Activated CD8-positive, alpha-beta T cell treated with anti-CD3 and anti-CD28 coated beads for 36 hours (primary cell): ENCODE measurements at regions not wholly inside any gene's neighbourhood (a gene's known extent, or its start where the extent isn't known, plus 50 kb on each side); places are given as distances from the start of the nearest gene placed in this dataset.

Experiments used
- ATAC-seq: fragments of 200-7000 bp; cut with Tn5 transposase; one replicate; pipeline ENCODE4 v1.10.0; 2021; ENCODE audit warnings: mild to moderate bottlenecking, moderate library complexity
- CTCF ChIA-PET: fragments of 350-600 bp; sonication (Branson Sonifier 250); formaldehyde crosslinking; loops from one replicate; lab custom pipeline; 2021; ENCODE audit warnings: antibody characterized with exemption; lab: Charles Lee
- POLR2A ChIA-PET: fragments of 350-600 bp; sonication (Branson Sonifier 250); formaldehyde crosslinking; loops from one replicate; lab custom pipeline; 2021; ENCODE audit warnings: antibody characterized with exemption; lab: Charles Lee
- DNase-seq: peaks from one replicate; pipeline ENCODE4 v3.0.0-alpha.2; 2020
- H3K27ac Mint-ChIP-seq: one replicate; pipeline ENCODE4 v1.8.0; 2021; ENCODE audit warnings: mild to moderate bottlenecking, mixed read lengths
- H3K27me3 Mint-ChIP-seq: one replicate; pipeline ENCODE4 v1.8.0; 2021; ENCODE audit warnings: mixed read lengths
- H3K36me3 Mint-ChIP-seq: one replicate; pipeline ENCODE4 v1.8.0; 2021; ENCODE audit warnings: low read depth, mixed read lengths
- H3K4me1 Mint-ChIP-seq: one replicate; pipeline ENCODE4 v1.8.0; 2021; ENCODE audit warnings: low read depth, mixed read lengths
- H3K4me3 Mint-ChIP-seq: one replicate; pipeline ENCODE4 v1.8.0; 2021; ENCODE audit warnings: mild to moderate bottlenecking, moderate library complexity, mixed read lengths
- H3K9me3 Mint-ChIP-seq: one replicate; pipeline ENCODE4 v1.8.0; 2021; ENCODE audit warnings: mixed read lengths
- intact Hi-C: fragments of 100-400 bp; cut with micrococcal nuclease; formaldehyde crosslinking; loops from one replicate; pipeline ENCODE4 v1.10.0; 2022
- TF ChIP-seq, protein P1 (sequence below): fragments of 200-600 bp; IDR thresholded peaks from one replicate; pipeline ENCODE4 v1.8.0; 2022; ENCODE audit warnings: antibody characterized with exemption, mild to moderate bottlenecking

DNA sequence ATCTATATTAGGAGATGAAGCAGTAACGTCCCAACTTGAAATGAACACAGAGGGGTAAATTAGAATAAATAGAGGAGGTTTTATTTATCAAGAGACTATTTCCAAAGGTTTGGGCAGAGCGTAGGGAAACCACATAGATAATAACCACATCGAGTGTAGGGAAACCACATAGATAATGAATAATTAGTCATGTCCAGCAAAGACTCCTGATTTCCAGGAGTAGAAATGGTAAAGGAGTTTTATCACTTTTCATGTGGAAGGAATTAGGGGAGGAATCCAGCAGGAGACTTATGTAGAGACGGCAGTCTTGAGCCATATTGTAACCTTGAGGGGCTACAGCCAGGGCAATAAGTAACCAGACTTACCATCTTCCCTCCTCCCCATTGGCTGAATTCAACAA is 136.3 kb upstream of the CSNK1A1L start:
- intact Hi-C loops: no loop called here
- TF ChIP-seq, protein P1, sequence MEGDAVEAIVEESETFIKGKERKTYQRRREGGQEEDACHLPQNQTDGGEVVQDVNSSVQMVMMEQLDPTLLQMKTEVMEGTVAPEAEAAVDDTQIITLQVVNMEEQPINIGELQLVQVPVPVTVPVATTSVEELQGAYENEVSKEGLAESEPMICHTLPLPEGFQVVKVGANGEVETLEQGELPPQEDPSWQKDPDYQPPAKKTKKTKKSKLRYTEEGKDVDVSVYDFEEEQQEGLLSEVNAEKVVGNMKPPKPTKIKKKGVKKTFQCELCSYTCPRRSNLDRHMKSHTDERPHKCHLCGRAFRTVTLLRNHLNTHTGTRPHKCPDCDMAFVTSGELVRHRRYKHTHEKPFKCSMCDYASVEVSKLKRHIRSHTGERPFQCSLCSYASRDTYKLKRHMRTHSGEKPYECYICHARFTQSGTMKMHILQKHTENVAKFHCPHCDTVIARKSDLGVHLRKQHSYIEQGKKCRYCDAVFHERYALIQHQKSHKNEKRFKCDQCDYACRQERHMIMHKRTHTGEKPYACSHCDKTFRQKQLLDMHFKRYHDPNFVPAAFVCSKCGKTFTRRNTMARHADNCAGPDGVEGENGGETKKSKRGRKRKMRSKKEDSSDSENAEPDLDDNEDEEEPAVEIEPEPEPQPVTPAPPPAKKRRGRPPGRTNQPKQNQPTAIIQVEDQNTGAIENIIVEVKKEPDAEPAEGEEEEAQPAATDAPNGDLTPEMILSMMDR: no peak
- Mint-ChIP-seq H3K27ac (no peak overlapping the region), H3K9me3 (peaks cover 6% of the 10 kb centered on the region), H3K27me3 (no peaks in the 10 kb centered on the region), H3K36me3 (no peaks in the 10 kb centered on the region), H3K4me3 (no peak overlapping the region), H3K4me1 (no peaks in the 10 kb centered on the region)
- CTCF ChIA-PET: no interaction called here
- ATAC-seq (no peak), DNase-seq (no peak)
- POLR2A ChIA-PET: no interaction called here

DNA sequence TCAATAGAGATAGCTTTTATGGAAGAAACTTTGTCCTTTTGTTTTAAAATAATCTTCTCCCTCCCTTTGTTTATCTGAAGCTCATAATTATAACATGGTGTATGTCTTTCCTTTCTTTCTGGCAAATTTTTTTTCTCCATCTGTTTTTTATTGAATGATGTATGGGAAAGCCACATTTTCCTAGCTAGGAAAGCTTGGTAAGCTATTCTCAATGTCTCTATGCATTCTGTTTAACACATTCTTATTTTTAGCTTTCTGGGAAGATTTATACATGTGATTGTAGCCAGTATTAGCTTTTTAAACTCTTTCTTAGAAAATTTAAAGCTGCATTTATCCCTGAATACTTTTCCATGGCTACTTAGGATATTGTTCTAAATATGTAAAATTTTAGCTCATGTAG is 124.9 kb upstream of the CSNK1A1L start:
- intact Hi-C loops: no loop called here
- no peaks in the 10 kb centered on the region for H3K4me1 Mint-ChIP-seq
- H3K4me3 Mint-ChIP-seq: no peak overlapping the region
- H3K36me3 Mint-ChIP-seq: no peaks in the 10 kb centered on the region
- ChIA-PET POLR2A (no interaction called here), CTCF (interaction anchor here (1.2 kb wide), 1 partner anchor 9 kb away, joined by 3 read pairs; no protein-coding TSS in a partner anchor)
- H3K27ac Mint-ChIP-seq: no peak overlapping the region
- no peak for ATAC-seq
- no peak for DNase-seq
- H3K27me3 Mint-ChIP-seq: no peaks in the 10 kb centered on the region
- peaks cover 8% of the 10 kb centered on the region for H3K9me3 Mint-ChIP-seq
- TF ChIP-seq, protein P1: no peak

DNA sequence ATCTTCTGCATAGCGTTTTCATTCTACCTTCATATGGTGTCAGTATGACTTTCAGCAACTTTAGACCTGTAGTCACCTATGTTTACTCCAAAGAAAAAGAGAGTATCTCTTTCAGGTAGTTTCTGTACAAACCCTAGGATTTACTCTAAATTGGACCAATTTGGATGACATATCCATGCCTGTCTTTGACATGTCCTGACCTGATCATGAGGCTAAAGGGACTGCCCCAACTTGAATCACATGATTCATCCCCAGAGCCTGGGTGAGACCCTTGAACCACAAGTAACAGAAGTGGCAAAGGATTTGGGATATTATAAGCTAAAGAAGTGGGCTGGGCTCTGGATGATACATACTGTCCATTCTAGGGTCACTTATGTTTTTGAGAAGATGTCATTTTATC is 124.5 kb upstream of the CSNK1A1L start:
- DNase-seq: no peak
- Mint-ChIP-seq H3K4me1 (no peaks in the 10 kb centered on the region), H3K27ac (no peak overlapping the region), H3K9me3 (peaks cover 8% of the 10 kb centered on the region), H3K27me3 (no peaks in the 10 kb centered on the region), H3K4me3 (no peak overlapping the region), H3K36me3 (no peaks in the 10 kb centered on the region)
- TF ChIP-seq, protein P1: no peak
- POLR2A ChIA-PET: no interaction called here
- no peak for ATAC-seq
- intact Hi-C loops: no loop called here
- CTCF ChIA-PET: interaction anchor here (1.2 kb wide), 1 partner anchor 8 kb away, joined by 3 read pairs; no protein-coding TSS in a partner anchor

DNA sequence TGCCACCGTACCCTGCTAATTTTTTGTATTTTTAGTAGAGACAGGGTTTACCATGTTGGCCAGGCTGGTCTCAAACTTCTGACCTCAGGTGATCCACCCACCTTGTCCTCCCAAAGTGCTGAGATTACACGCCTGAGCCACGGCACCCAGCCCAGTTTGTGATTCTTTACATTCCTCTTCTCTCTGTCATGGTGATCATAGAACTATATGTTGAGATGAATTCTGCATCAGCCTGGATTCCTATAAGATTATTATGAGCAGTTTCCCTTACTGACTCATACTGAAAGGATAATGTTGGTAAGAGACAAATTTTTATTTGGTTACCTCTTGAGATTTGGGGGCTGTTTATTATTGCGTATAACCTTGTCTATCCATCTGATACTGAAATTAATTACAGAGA is 121.5 kb upstream of the CSNK1A1L start:
- POLR2A ChIA-PET: no interaction called here
- Mint-ChIP-seq H3K9me3 (peaks cover 15% of the 10 kb centered on the region), H3K4me1 (no peaks in the 10 kb centered on the region), H3K27me3 (no peaks in the 10 kb centered on the region), H3K4me3 (no peak overlapping the region), H3K27ac (no peak overlapping the region), H3K36me3 (no peaks in the 10 kb centered on the region)
- CTCF ChIA-PET: no interaction called here
- DNase-seq (no peak), ATAC-seq (no peak)
- TF ChIP-seq, protein P1: no peak
- intact Hi-C loops: no loop called here

DNA sequence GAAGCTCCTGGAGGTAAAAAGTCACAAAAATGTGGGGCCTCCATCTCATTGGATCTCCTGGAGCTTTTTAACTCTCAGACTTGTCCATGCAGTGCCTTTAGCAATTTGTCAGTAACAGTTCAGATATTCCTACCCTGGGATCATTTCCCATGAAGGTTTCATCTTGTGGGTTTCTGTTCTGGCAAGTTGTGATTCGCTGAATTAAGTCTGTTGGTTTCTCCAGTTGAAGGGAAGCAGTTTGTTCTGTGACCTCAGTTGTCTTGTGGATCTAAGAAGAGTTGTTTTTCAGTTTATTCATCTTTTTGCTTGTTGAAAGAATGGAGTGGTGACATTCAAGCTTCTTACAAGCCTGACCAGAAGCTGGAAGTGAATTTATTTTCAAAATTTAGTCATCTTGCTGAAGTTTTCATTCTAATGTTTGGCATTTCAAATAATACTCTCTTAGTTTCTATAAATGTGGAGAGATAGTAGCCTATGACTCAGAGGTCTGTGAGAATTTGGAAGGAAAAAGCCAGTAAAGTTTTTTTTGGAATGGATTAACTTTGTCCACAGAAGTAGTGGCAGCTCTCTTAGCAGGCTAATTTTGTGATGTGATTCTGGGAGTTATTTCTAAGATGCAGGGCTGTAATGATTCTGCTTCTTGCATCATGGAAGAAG is 120.1 kb upstream of the CSNK1A1L start:
- ATAC-seq: no peak
- ChIA-PET POLR2A (no interaction called here), CTCF (no interaction called here)
- no peaks in the 10 kb centered on the region for H3K4me1 Mint-ChIP-seq
- H3K36me3 Mint-ChIP-seq: no peaks in the 10 kb centered on the region
- intact Hi-C loops: no loop called here
- TF ChIP-seq, protein P1: no peak
- peaks cover 15% of the 10 kb centered on the region for H3K9me3 Mint-ChIP-seq
- no peak overlapping the region for H3K27ac Mint-ChIP-seq
- no peak for DNase-seq
- no peaks in the 10 kb centered on the region for H3K27me3 Mint-ChIP-seq
- no peak overlapping the region for H3K4me3 Mint-ChIP-seq
